PC-3 (cell line): ENCODE measurements at regions not wholly inside any gene's neighbourhood (a gene's known extent, or its start where the extent isn't known, plus 50 kb on each side); places are given as distances from the start of the nearest gene placed in this dataset.

Experiments
- ATAC-seq: fragments of 200-7000 bp; cut with Tn5 transposase; 2 replicates; pipeline ENCODE4 v1.9.1; 2020; ENCODE audit warnings: mild to moderate bottlenecking, moderate library complexity
- BruUV-seq: library from RNA; stranded (reverse); fragments of 400-500 nt; replicated peaks from 2 replicates; lab custom pipeline; 2021; lab: Mats Ljungman, UMichigan
- CTCF ChIA-PET: fragments of 300-600 bp; sonication (Branson Sonifier 250); formaldehyde crosslinking; loops from one replicate; lab custom pipeline; 2022; ENCODE audit warnings: antibody characterized with exemption; lab: Charles Lee
- POLR2A ChIA-PET: fragments of 300-600 bp; sonication (Branson Sonifier 250); formaldehyde crosslinking; loops from one replicate; lab custom pipeline; 2022; ENCODE audit warnings: antibody characterized with exemption; ENCODE audit not compliant: unreplicated experiment; lab: Charles Lee
- DNase-seq: peaks from one replicate; pipeline ENCODE4 v3.0.0-alpha.2; 2015
- H2AFZ ChIP-seq: fragments of 300-600 bp; sonication (generic); 2 replicates; pipeline ENCODE4 v1.6.0; 2016; ENCODE audit warnings: antibody characterized with exemption, low read length
- H3F3A ChIP-seq: fragments of 300-600 bp; sonication (generic); one replicate; pipeline ENCODE4 v1.6.0; 2017; ENCODE audit warnings: antibody characterized with exemption, low read length, control low read depth, mild to moderate bottlenecking; ENCODE audit not compliant: unreplicated experiment
- H3K27ac ChIP-seq: fragments of 300-600 bp; sonication (generic); 2 replicates; pipeline ENCODE4 v1.5.1; 2016; ENCODE audit warnings: mild to moderate bottlenecking, low read length
- H3K27me3 ChIP-seq: fragments of 300-600 bp; sonication (generic); 2 replicates; pipeline ENCODE4 v1.6.1; 2016; ENCODE audit warnings: low read length, mixed read lengths
- H3K36me3 ChIP-seq: fragments of 300-600 bp; sonication (generic); 2 replicates; pipeline ENCODE4 v1.6.1; 2016; ENCODE audit warnings: low read depth, mixed run types, low read length, mixed read lengths
- H3K4me1 ChIP-seq: fragments of 300-600 bp; sonication (generic); 2 replicates; pipeline ENCODE4 v1.5.1; 2016; ENCODE audit warnings: low read length; ENCODE audit not compliant: insufficient read depth
- H3K4me2 ChIP-seq: fragments of 300-600 bp; sonication (generic); 2 replicates; pipeline ENCODE4 v1.6.0; 2016; ENCODE audit warnings: low read length
- H3K4me3 ChIP-seq: fragments of 300-600 bp; sonication (generic); 2 replicates; pipeline ENCODE4 v1.5.1; 2016; ENCODE audit warnings: mild to moderate bottlenecking, low read length, mixed read lengths
- H3K79me2 ChIP-seq: fragments of 300-600 bp; sonication (generic); 2 replicates; pipeline ENCODE4 v1.6.1; 2017; ENCODE audit warnings: low read length, mixed read lengths
- H3K9ac ChIP-seq: fragments of 300-600 bp; sonication (generic); 2 replicates; pipeline ENCODE4 v1.6.0; 2016; ENCODE audit warnings: mild to moderate bottlenecking, low read length
- H3K9me2 ChIP-seq: fragments of 300-600 bp; sonication (generic); replicated peaks from 2 replicates; pipeline ENCODE4 v1.6.1; 2016; ENCODE audit warnings: mixed run types, low read length, mixed read lengths
- H3K9me3 ChIP-seq: fragments of 300-600 bp; sonication (generic); 2 replicates; pipeline ENCODE4 v1.6.1; 2016; ENCODE audit warnings: low read length, mixed read lengths
- H4K20me1 ChIP-seq: fragments of 300-600 bp; sonication (generic); 2 replicates; pipeline ENCODE4 v1.6.1; 2016; ENCODE audit warnings: low read length, mixed read lengths
- EZH2 ChIP-seq: fragments of 300-600 bp; sonication (generic); IDR thresholded peaks from one replicate; pipeline ENCODE4 v1.6.1; 2017; ENCODE audit warnings: antibody characterized with exemption, mild to moderate bottlenecking, low read length; ENCODE audit not compliant: unreplicated experiment
- EZH2phosphoT487 ChIP-seq: fragments of 300-600 bp; sonication (generic); IDR thresholded peaks from 2 replicates; pipeline ENCODE4 v1.6.1; 2018; ENCODE audit warnings: mild to moderate bottlenecking, antibody characterized with exemption, low read length, borderline replicate concordance
- intact Hi-C: fragments of 100-400 bp; cut with micrococcal nuclease; formaldehyde crosslinking; loops from 2 replicates; pipeline ENCODE4 v1.9.0; 2023
- TF ChIP-seq, protein P1 (sequence below): fragments of 300-600 bp; sonication (generic); conservative IDR thresholded peaks from 2 replicates; pipeline ENCODE4 v1.5.1; 2017; ENCODE audit warnings: antibody characterized with exemption, low read depth, mild to moderate bottlenecking, low read length

DNA sequence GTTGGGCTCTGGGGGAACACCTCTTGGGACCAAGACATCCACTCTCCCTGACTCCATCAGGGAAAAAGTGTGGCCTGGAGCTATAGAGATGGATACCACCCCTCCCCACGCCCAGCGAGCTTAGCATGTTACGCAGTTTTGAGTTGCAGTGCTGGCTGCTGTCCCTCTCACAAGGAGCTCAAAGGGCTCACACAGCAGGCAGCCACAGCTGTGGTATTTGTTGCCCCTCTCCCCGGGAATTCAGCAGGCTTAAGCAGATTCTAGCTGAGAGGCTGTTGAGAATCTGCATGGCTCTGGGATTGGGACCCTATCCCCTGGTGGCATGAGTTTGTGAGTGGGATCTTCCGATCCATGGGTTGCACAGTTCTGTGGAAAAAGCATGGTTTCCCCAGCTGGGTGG is 673.1 kb upstream of the FSHR start:
- no peaks in the 10 kb centered on the region for H3K79me2 ChIP-seq
- BruUV-seq = no TSS peak
- ATAC-seq (no peak), DNase-seq (no peak)
- no peaks in the 10 kb centered on the region for H3K9me2 ChIP-seq
- no peaks in the 10 kb centered on the region for H3K27me3 ChIP-seq
- TF ChIP-seq, protein P1, sequence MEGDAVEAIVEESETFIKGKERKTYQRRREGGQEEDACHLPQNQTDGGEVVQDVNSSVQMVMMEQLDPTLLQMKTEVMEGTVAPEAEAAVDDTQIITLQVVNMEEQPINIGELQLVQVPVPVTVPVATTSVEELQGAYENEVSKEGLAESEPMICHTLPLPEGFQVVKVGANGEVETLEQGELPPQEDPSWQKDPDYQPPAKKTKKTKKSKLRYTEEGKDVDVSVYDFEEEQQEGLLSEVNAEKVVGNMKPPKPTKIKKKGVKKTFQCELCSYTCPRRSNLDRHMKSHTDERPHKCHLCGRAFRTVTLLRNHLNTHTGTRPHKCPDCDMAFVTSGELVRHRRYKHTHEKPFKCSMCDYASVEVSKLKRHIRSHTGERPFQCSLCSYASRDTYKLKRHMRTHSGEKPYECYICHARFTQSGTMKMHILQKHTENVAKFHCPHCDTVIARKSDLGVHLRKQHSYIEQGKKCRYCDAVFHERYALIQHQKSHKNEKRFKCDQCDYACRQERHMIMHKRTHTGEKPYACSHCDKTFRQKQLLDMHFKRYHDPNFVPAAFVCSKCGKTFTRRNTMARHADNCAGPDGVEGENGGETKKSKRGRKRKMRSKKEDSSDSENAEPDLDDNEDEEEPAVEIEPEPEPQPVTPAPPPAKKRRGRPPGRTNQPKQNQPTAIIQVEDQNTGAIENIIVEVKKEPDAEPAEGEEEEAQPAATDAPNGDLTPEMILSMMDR = no peak
- TF ChIP-seq EZH2phosphoT487 = no peak
- TF ChIP-seq EZH2 = no peak
- H3F3A ChIP-seq = no peaks in the 10 kb centered on the region
- no peak overlapping the region for H3K27ac ChIP-seq
- H3K9me3 ChIP-seq = no peaks in the 10 kb centered on the region
- no peaks in the 10 kb centered on the region for H3K36me3 ChIP-seq
- no peaks in the 10 kb centered on the region for H4K20me1 ChIP-seq
- no peak overlapping the region for H3K4me3 ChIP-seq
- ChIA-PET CTCF (no interaction called here), POLR2A (no interaction called here)
- no peak overlapping the region for H3K4me2 ChIP-seq
- H3K9ac ChIP-seq = no peak overlapping the region
- intact Hi-C loops = no loop called here
- H3K4me1 ChIP-seq = no peaks in the 10 kb centered on the region
- no peak overlapping the region for H2AFZ ChIP-seq

DNA sequence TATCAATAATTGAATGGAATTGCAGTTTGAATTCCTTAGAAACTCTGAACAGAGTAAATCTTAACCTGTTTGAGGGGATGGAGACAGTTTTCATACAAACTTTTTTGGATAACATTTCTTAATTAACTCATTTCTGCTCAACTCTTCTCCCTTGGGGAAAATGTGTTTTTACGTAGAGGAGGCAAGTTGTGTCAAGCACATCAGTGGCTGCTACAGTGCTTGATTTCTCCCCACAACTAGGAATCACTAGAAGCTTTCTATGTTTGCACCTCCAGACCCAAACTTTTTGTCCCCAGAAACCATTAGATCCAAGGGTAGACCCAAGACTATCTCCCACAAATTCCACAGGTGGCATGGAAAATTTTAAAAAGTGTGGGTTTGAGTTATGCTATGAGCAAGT is 658.9 kb upstream of the FSHR start:
- ATAC-seq (no peak), DNase-seq (no peak)
- 0 out of 2 replicates have a peak, but pooled peaks cover 7% of the 10 kb centered on the region for H3K9me3 ChIP-seq
- H2AFZ ChIP-seq = no peak overlapping the region
- no peak for TF ChIP-seq EZH2phosphoT487
- TF ChIP-seq EZH2 = no peak
- TF ChIP-seq, protein P1 = no peak
- no peaks in the 10 kb centered on the region for H3K36me3 ChIP-seq
- H3K4me2 ChIP-seq = no peak overlapping the region
- H3F3A ChIP-seq = no peaks in the 10 kb centered on the region
- no peaks in the 10 kb centered on the region for H3K4me1 ChIP-seq
- H4K20me1 ChIP-seq = no peaks in the 10 kb centered on the region
- no peak overlapping the region for H3K27ac ChIP-seq
- H3K9ac ChIP-seq = no peak overlapping the region
- no TSS peak for BruUV-seq
- ChIA-PET POLR2A (no interaction called here), CTCF (no interaction called here)
- H3K4me3 ChIP-seq = no peak overlapping the region
- H3K27me3 ChIP-seq = no peaks in the 10 kb centered on the region
- intact Hi-C loops = no loop called here
- no peaks in the 10 kb centered on the region for H3K9me2 ChIP-seq
- H3K79me2 ChIP-seq = no peaks in the 10 kb centered on the region

DNA sequence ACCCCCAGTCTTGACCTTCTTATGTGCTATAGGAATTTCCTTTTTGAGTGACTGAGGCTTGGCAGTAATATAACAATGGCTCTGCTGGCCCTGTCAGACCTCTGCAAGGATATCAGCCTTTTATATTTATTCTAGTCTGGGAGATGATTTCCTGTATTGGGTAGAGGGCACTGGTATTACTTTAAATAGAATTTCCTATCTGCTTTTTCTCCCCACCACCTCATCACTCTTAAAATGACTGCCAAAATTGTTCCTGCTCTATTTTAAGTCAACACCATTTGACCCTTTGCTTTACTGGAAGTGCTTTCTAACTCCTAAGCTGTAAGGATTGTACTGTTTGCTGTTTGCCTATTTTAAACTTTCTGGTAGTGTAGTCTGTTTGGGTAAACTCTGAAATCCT is 658.4 kb upstream of the FSHR start:
- Histone ChIP-seq H3K4me1 (no peaks in the 10 kb centered on the region), H2AFZ (no peak overlapping the region), H3K36me3 (no peaks in the 10 kb centered on the region), H3K4me2 (no peak overlapping the region), H3K4me3 (no peak overlapping the region), H3F3A (no peaks in the 10 kb centered on the region), H3K9me2 (no peaks in the 10 kb centered on the region), H3K27ac (no peak overlapping the region), H3K79me2 (no peaks in the 10 kb centered on the region), H4K20me1 (no peaks in the 10 kb centered on the region), H3K9ac (no peak overlapping the region), H3K27me3 (no peaks in the 10 kb centered on the region), H3K9me3 (0 out of 2 replicates have a peak, but pooled peaks cover 3% of the 10 kb centered on the region)
- CTCF ChIA-PET = no interaction called here
- POLR2A ChIA-PET = no interaction called here
- no peak for ATAC-seq
- no peak for DNase-seq
- intact Hi-C loops = no loop called here
- TF ChIP-seq EZH2phosphoT487 (no peak), EZH2 (no peak)
- TF ChIP-seq, protein P1 = no peak
- no TSS peak for BruUV-seq
